Fibroblast of peridontal ligament (primary cell): ENCODE measurements at regions not wholly inside any gene's neighbourhood (a gene's known extent, or its start where the extent isn't known, plus 50 kb on each side); places are given as distances from the start of the nearest gene placed in this dataset.
"Not testable (repeated sequence)": the region's sequence is repeated elsewhere in the genome, so short reads cannot be mapped to it uniquely, and the experiment has no call there.

Experiments used
- DNase-seq: peaks from one replicate; pipeline ENCODE4 v3.0.0-alpha.2; 2010; ENCODE audit errors: extremely low read depth

- DNase-seq = no peak
These were observed 1044.3 kb upstream of the KLHL29 start for GRCh38 chr2:22340716-22341115.

- no peak for DNase-seq
These were observed 1037.7 kb upstream of the KLHL29 start for GRCh38 chr2:22347306-22347705.

- no peak for DNase-seq
These were observed 1034.4 kb upstream of the KLHL29 start for GRCh38 chr2:22350621-22351020.

- DNase-seq = no peak
These were observed 1029.1 kb upstream of the KLHL29 start for GRCh38 chr2:22355816-22356433.

- DNase-seq = no peak
These were observed 1025.8 kb upstream of the KLHL29 start for GRCh38 chr2:22359071-22359672.

- no peak for DNase-seq
These were observed 1024.1 kb upstream of the KLHL29 start for GRCh38 chr2:22360735-22361374.

GRCh38 chr2:22361571-22361970, 1023.4 kb upstream of the KLHL29 start:
- no peak for DNase-seq

- no peak for DNase-seq
These were observed 1009.9 kb upstream of the KLHL29 start for GRCh38 chr2:22375096-22375495.

GRCh38 chr2:22377268-22377667, 1007.7 kb upstream of the KLHL29 start:
- no peak for DNase-seq

GRCh38 chr2:22382479-22383169, 1002.4 kb upstream of the KLHL29 start:
- DNase-seq = no peak

GRCh38 chr2:22397847-22398246, 987.1 kb upstream of the KLHL29 start:
- no peak for DNase-seq

- no peak for DNase-seq
These were observed 981.2 kb upstream of the KLHL29 start for GRCh38 chr2:22403748-22404147.

GRCh38 chr2:22406625-22407024, 978.4 kb upstream of the KLHL29 start:
- DNase-seq = no peak

- no peak for DNase-seq
These were observed 964.9 kb upstream of the KLHL29 start for GRCh38 chr2:22420076-22420475.

GRCh38 chr2:22442051-22442450, 942.9 kb upstream of the KLHL29 start:
- no peak for DNase-seq

GRCh38 chr2:22444281-22444680, 940.7 kb upstream of the KLHL29 start:
- DNase-seq = no peak

- DNase-seq = no peak
These were observed 935.3 kb upstream of the KLHL29 start for GRCh38 chr2:22449696-22450095.

GRCh38 chr2:22450831-22451230, 934.1 kb upstream of the KLHL29 start:
- DNase-seq = no peak

- no peak for DNase-seq
These were observed 930.0 kb upstream of the KLHL29 start for GRCh38 chr2:22454826-22455485.

GRCh38 chr2:22458440-22458839, 926.5 kb upstream of the KLHL29 start:
- DNase-seq = no peak

GRCh38 chr2:22475103-22475502, 909.9 kb upstream of the KLHL29 start:
- DNase-seq = not testable (repeated sequence)

- no peak for DNase-seq
These were observed 906.6 kb upstream of the KLHL29 start for GRCh38 chr2:22478329-22478728.
